ENCODE measurements at regions not wholly inside any gene's neighbourhood (a gene's known extent, or its start where the extent isn't known, plus 50 kb on each side); places are given as distances from the start of the nearest gene placed in this dataset.

- peaks cover 3 to 9% of the 10 kb centered on the region in 2 donors for H3K9me3 ChIP-seq (replicated peaks in 1 of 2; ENCODE audit: control insufficient read depth in 1 of 2, insufficient read depth in 1 of 2, low read length in 2 of 2)
- H3K36me3 ChIP-seq (replicated peaks in 1 of 2; ENCODE audit: control insufficient read depth in 1 of 2, insufficient read depth in 2 of 2, low read length in 2 of 2): no peaks in the 10 kb centered on the region
- 97% methylated on average over 6 of the region's 9 CpGs for WGBS (ENCODE audit: insufficient coverage)
- H3K9me3 Mint-ChIP-seq: peaks cover 0 to 17% (median 10%) of the 10 kb centered on the region in 7 donors
- DNase-seq: no peak
- H2AFZ ChIP-seq (ENCODE audit: insufficient read depth, low read depth, low read length, poor library complexity, severe bottlenecking): no peak overlapping the region
- H3K36me3 Mint-ChIP-seq: no peaks in the 10 kb centered on the region
- no peak overlapping the region for H3K4me3 ChIP-seq (replicated peaks in 1 of 3; ENCODE audit: low read depth in 2 of 3, low read length in 3 of 3)
- H3K27me3 Mint-ChIP-seq (ENCODE audit: low read depth in 3 of 3): peaks cover 0 to 2% (median 0%) of the 10 kb centered on the region in 3 donors
- no peak for TF ChIP-seq CTCF (IDR thresholded peaks at IDR 0.05)
- H3K79me2 ChIP-seq (ENCODE audit: insufficient read depth, low read length): no peaks in the 10 kb centered on the region
- intact Hi-C loops (cut with micrococcal nuclease): no loop called here
- H3K4me2 ChIP-seq (replicated peaks; ENCODE audit: extremely low read depth, low read length, poor library complexity, severe bottlenecking): no peak overlapping the region
- H3K27ac ChIP-seq (ENCODE audit: low read depth in 1 of 2, low read length in 2 of 2): no peak overlapping the region
- no peaks in the 10 kb centered on the region for H3K4me1 Mint-ChIP-seq
- H3K4me1 ChIP-seq (ENCODE audit: control insufficient read depth in 1 of 2, insufficient read depth in 2 of 2, low read length in 2 of 2): no peaks in the 10 kb centered on the region
- no peak overlapping the region for H3K27ac Mint-ChIP-seq
- H4K20me1 ChIP-seq (ENCODE audit: insufficient read depth, low read length): no peaks in the 10 kb centered on the region
- no peaks in the 10 kb centered on the region for H3K27me3 ChIP-seq (ENCODE audit: control insufficient read depth in 2 of 2, insufficient read depth in 2 of 2, low read length in 2 of 2)
- no peak overlapping the region for H3K4me3 Mint-ChIP-seq
- no peak overlapping the region for H3K9ac ChIP-seq (ENCODE audit: insufficient read depth, low read length, poor library complexity, severe bottlenecking)
These were observed 219.8 kb upstream of the BMPER start for GRCh38 chr7:33685503-33685902.

DNA sequence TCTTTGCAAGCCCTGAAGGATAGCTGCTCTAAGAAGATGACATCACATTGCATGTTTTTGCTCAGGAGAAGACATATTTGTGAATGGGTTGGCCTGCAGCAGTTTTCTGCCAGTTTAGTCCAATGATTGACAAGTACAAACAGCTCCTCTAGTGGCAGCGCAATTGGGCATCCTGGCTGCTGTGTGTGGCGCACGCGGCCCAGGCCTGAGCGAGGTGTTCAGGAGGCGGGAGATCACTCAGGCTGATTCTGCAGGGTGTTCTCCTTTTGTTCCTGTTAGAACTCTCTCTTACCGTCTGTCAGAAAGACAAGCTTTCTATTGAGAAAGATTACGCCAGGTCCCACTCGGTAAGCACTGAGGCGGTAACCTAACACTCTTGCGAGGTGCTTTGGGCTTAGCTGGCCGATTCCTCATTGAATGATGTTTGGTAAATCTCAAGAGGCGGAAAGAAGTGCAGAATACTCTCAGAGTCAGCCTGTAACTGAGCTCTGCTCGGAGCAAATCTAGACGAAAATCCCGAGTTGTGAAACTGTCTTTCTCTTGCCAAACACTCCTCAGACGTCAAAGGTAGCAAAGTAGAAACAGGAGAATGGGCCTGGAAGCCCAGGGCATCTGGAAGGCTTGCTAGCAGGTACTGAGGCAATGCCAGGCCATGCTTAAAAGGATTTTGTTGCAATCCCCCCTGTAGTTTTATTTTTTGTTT, 219.2 kb upstream of the BMPER start:
- H3K9me3 Mint-ChIP-seq: peaks cover 3 to 17% (median 10%) of the 10 kb centered on the region in 7 donors

More for the DNA sequence above, 219.2 kb upstream of the BMPER start:
- no peak overlapping the region for H3K27ac Mint-ChIP-seq
- Histone ChIP-seq H3K27ac (ENCODE audit: low read depth in 1 of 2, low read length in 2 of 2) (no peak overlapping the region), H3K4me2 (replicated peaks; ENCODE audit: extremely low read depth, low read length, poor library complexity, severe bottlenecking) (no peak overlapping the region), H4K20me1 (ENCODE audit: insufficient read depth, low read length) (no peaks in the 10 kb centered on the region), H3K36me3 (replicated peaks in 1 of 2; ENCODE audit: control insufficient read depth in 1 of 2, insufficient read depth in 2 of 2, low read length in 2 of 2) (no peaks in the 10 kb centered on the region), H3K4me3 (replicated peaks in 1 of 3; ENCODE audit: low read depth in 2 of 3, low read length in 3 of 3) (no peak overlapping the region), H3K79me2 (ENCODE audit: insufficient read depth, low read length) (no peaks in the 10 kb centered on the region), H3K9ac (ENCODE audit: insufficient read depth, low read length, poor library complexity, severe bottlenecking) (no peak overlapping the region), H3K4me1 (ENCODE audit: control insufficient read depth in 1 of 2, insufficient read depth in 2 of 2, low read length in 2 of 2) (no peaks in the 10 kb centered on the region), H3K27me3 (ENCODE audit: control insufficient read depth in 2 of 2, insufficient read depth in 2 of 2, low read length in 2 of 2) (no peaks in the 10 kb centered on the region), H2AFZ (ENCODE audit: insufficient read depth, low read depth, low read length, poor library complexity, severe bottlenecking) (no peak overlapping the region), H3K9me3 (replicated peaks in 1 of 2; ENCODE audit: control insufficient read depth in 1 of 2, insufficient read depth in 1 of 2, low read length in 2 of 2) (peaks cover 3 to 9% of the 10 kb centered on the region in 2 donors)
- H3K36me3 Mint-ChIP-seq: no peaks in the 10 kb centered on the region
- peaks cover 0 to 2% (median 0%) of the 10 kb centered on the region in 3 donors for H3K27me3 Mint-ChIP-seq (ENCODE audit: low read depth in 3 of 3)
- no peaks in the 10 kb centered on the region for H3K4me1 Mint-ChIP-seq
- TF ChIP-seq CTCF (IDR thresholded peaks at IDR 0.05): no peak
- no peak overlapping the region for H3K4me3 Mint-ChIP-seq
- DNase-seq: no peak
- WGBS (ENCODE audit: insufficient coverage): 91% methylated on average over 13 of the region's 17 CpGs
- intact Hi-C loops (cut with micrococcal nuclease): no loop called here
